ENCODE measurements at regions not wholly inside any gene's neighbourhood (a gene's known extent, or its start where the extent isn't known, plus 50 kb on each side); places are given as distances from the start of the nearest gene placed in this dataset.

GRCh38 chr9:26205261-26205660 lies 527.0 kb upstream of the TUSC1 start:
- Histone ChIP-seq H3K9me3 (ENCODE audit: control insufficient read depth in 4 of 4, insufficient read depth in 3 of 4, low read length in 3 of 4) (no peaks in the 10 kb centered on the region), H3K27ac (ENCODE audit: low read depth in 1 of 2, low read length in 1 of 2) (no peak overlapping the region), H3K36me3 (ENCODE audit: control insufficient read depth in 4 of 4, insufficient read depth in 4 of 4, low read length in 4 of 4) (no peaks in the 10 kb centered on the region), H3K4me1 (ENCODE audit: control insufficient read depth in 5 of 5, insufficient read depth in 5 of 5, low read length in 5 of 5) (peaks cover 0 to 4% (median 0%) of the 10 kb centered on the region in 5 donors), H3K9ac (ENCODE audit: insufficient read depth in 1 of 2, low read length in 2 of 2) (no peak overlapping the region), H3K27me3 (ENCODE audit: control insufficient read depth in 3 of 3, insufficient read depth in 3 of 3, low read length in 2 of 3) (no peaks in the 10 kb centered on the region), H3K4me3 (no peak overlapping the region)
- ATAC-seq (ENCODE audit: insufficient read depth, low FRiP score) (no peak), DNase-seq (no peak)
- 85 to 88% methylated on average over 3 of the region's 3 CpGs for WGBS, 2 donors
- TF ChIP-seq, protein P1, sequence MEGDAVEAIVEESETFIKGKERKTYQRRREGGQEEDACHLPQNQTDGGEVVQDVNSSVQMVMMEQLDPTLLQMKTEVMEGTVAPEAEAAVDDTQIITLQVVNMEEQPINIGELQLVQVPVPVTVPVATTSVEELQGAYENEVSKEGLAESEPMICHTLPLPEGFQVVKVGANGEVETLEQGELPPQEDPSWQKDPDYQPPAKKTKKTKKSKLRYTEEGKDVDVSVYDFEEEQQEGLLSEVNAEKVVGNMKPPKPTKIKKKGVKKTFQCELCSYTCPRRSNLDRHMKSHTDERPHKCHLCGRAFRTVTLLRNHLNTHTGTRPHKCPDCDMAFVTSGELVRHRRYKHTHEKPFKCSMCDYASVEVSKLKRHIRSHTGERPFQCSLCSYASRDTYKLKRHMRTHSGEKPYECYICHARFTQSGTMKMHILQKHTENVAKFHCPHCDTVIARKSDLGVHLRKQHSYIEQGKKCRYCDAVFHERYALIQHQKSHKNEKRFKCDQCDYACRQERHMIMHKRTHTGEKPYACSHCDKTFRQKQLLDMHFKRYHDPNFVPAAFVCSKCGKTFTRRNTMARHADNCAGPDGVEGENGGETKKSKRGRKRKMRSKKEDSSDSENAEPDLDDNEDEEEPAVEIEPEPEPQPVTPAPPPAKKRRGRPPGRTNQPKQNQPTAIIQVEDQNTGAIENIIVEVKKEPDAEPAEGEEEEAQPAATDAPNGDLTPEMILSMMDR (IDR thresholded peaks at IDR 0.05; ENCODE audit: control extremely low read depth, extremely low read depth): no peak

- ATAC-seq (ENCODE audit: insufficient read depth, low FRiP score) (no peak), DNase-seq (no peak)
- no peak overlapping the region for H3K4me3 ChIP-seq
- H3K9me3 ChIP-seq (ENCODE audit: control insufficient read depth in 4 of 4, insufficient read depth in 3 of 4, low read length in 3 of 4): peaks cover 0 to 5% (median under 1%) of the 10 kb centered on the region in 4 donors
- 80 to 90% methylated on average over 2 of the region's 2 CpGs for WGBS, 2 donors
- H3K27ac ChIP-seq (ENCODE audit: low read depth in 1 of 2, low read length in 1 of 2): no peak overlapping the region
- H3K9ac ChIP-seq (ENCODE audit: insufficient read depth in 1 of 2, low read length in 2 of 2): no peak overlapping the region
- H3K27me3 ChIP-seq (ENCODE audit: control insufficient read depth in 3 of 3, insufficient read depth in 3 of 3, low read length in 2 of 3): no peaks in the 10 kb centered on the region
- no peaks in the 10 kb centered on the region for H3K36me3 ChIP-seq (ENCODE audit: control insufficient read depth in 4 of 4, insufficient read depth in 4 of 4, low read length in 4 of 4)
- H3K4me1 ChIP-seq (ENCODE audit: control insufficient read depth in 5 of 5, insufficient read depth in 5 of 5, low read length in 5 of 5): no peaks in the 10 kb centered on the region
- TF ChIP-seq, protein P1 (IDR thresholded peaks at IDR 0.05; ENCODE audit: control extremely low read depth, extremely low read depth): no peak
Measured at GRCh38 chr9:26193237-26193636, 515.0 kb upstream of the TUSC1 start.

DNA sequence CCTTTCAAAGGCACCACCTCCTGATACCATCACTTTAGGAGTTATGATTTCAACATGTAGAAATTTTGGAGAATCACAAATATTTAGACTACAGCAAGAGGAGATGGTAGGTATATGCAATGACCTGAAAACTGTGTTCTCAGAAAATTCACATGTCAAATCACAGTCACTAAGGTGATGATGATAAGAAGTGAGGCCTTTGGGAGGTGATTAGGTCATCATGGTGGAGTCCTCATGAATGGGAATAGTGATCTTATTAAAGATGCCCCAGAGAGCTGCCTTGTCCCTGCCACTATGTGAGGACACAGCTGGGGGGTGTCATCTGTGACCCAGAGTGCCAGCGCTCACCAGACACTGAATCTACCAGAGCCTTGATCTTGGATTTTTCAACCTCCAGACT lies 513.5 kb upstream of the TUSC1 start:
- DNase-seq (no peak), ATAC-seq (ENCODE audit: insufficient read depth, low FRiP score) (no peak)
- TF ChIP-seq, protein P1 (IDR thresholded peaks at IDR 0.05; ENCODE audit: control extremely low read depth, extremely low read depth): no peak
- Histone ChIP-seq H3K4me3 (no peak overlapping the region), H3K27me3 (ENCODE audit: control insufficient read depth in 3 of 3, insufficient read depth in 3 of 3, low read length in 2 of 3) (no peaks in the 10 kb centered on the region), H3K9me3 (ENCODE audit: control insufficient read depth in 4 of 4, insufficient read depth in 3 of 4, low read length in 3 of 4) (peaks cover 0 to 5% (median 1%) of the 10 kb centered on the region in 4 donors), H3K9ac (ENCODE audit: insufficient read depth in 1 of 2, low read length in 2 of 2) (no peak overlapping the region), H3K4me1 (ENCODE audit: control insufficient read depth in 5 of 5, insufficient read depth in 5 of 5, low read length in 5 of 5) (no peaks in the 10 kb centered on the region), H3K27ac (ENCODE audit: low read depth in 1 of 2, low read length in 1 of 2) (no peak overlapping the region), H3K36me3 (ENCODE audit: control insufficient read depth in 4 of 4, insufficient read depth in 4 of 4, low read length in 4 of 4) (no peaks in the 10 kb centered on the region)
- 37 to 53% methylated on average over 1 of the region's 1 CpG for WGBS, 2 donors

DNA sequence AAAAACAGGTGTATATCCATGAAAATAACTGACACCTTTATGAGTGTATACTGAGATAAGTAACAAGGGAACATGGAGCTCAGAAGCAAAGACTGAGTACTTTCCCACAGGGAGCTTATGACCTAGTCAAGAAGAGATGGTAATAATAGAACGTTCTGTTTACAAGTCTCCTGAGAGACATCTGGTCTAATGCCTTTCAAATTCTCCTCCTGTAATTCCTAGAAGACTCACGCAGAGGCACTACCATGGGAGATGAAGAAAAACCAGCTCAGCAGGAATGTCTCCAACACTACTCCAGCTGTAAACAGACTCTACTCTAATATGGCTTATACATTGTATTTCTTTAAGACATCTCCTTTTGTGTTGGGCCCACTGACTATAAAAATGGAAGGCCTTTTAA lies 503.6 kb upstream of the TUSC1 start:
- WGBS, 2 donors: 52 to 69% methylated on average over 2 of the region's 2 CpGs
- TF ChIP-seq, protein P1 (IDR thresholded peaks at IDR 0.05; ENCODE audit: control extremely low read depth, extremely low read depth): no peak

More for the DNA sequence above, 503.6 kb upstream of the TUSC1 start:
- no peak overlapping the region for H3K27ac ChIP-seq (ENCODE audit: low read depth in 1 of 2, low read length in 1 of 2)
- ATAC-seq (ENCODE audit: insufficient read depth, low FRiP score) (no peak), DNase-seq (no peak)
- no peak overlapping the region for H3K9ac ChIP-seq (ENCODE audit: insufficient read depth in 1 of 2, low read length in 2 of 2)
- peaks cover 0 to 6% (median 0%) of the 10 kb centered on the region in 5 donors for H3K4me1 ChIP-seq (ENCODE audit: control insufficient read depth in 5 of 5, insufficient read depth in 5 of 5, low read length in 5 of 5)
- no peak overlapping the region for H3K4me3 ChIP-seq
- H3K27me3 ChIP-seq (ENCODE audit: control insufficient read depth in 3 of 3, insufficient read depth in 3 of 3, low read length in 2 of 3): no peaks in the 10 kb centered on the region
- no peaks in the 10 kb centered on the region for H3K9me3 ChIP-seq (ENCODE audit: control insufficient read depth in 4 of 4, insufficient read depth in 3 of 4, low read length in 3 of 4)
- no peaks in the 10 kb centered on the region for H3K36me3 ChIP-seq (ENCODE audit: control insufficient read depth in 4 of 4, insufficient read depth in 4 of 4, low read length in 4 of 4)

Measured in lung (tissue), 11 donors.